WTC11 (cell line): ENCODE measurements at regions not wholly inside any gene's neighbourhood (a gene's known extent, or its start where the extent isn't known, plus 50 kb on each side); places are given as distances from the start of the nearest gene placed in this dataset.

Experiments used
- ATAC-seq: fragments of 200-7000 bp; cut with Tn5 transposase; 2 replicates; pipeline ENCODE4 v1.10.0; 2021; ENCODE audit warnings: mild to moderate bottlenecking, moderate library complexity
- CTCF ChIA-PET: fragments of 300-600 bp; sonication (Branson Sonifier 250); formaldehyde crosslinking; loops from one replicate; lab custom pipeline; 2021; ENCODE audit warnings: antibody characterized with exemption; lab: Charles Lee
- POLR2A ChIA-PET: fragments of 350-600 bp; sonication (Branson Sonifier 250); formaldehyde crosslinking; loops from one replicate; lab custom pipeline; 2021; ENCODE audit warnings: antibody characterized with exemption; lab: Charles Lee
- DNase-seq: peaks from one replicate; pipeline ENCODE4 v3.0.0; 2021; ENCODE audit warnings: low spot score
- H3K27ac Mint-ChIP-seq: 2 replicates; pipeline ENCODE4 v1.8.0; 2021; ENCODE audit warnings: mixed read lengths
- H3K27me3 Mint-ChIP-seq: 2 replicates; pipeline ENCODE4 v1.8.0; 2021; ENCODE audit warnings: low read depth, mild to moderate bottlenecking, moderate library complexity, mixed read lengths
- H3K36me3 Mint-ChIP-seq: 2 replicates; pipeline ENCODE4 v1.8.0; 2021; ENCODE audit warnings: mixed read lengths
- H3K4me1 Mint-ChIP-seq: 2 replicates; pipeline ENCODE4 v1.8.0; 2022; ENCODE audit warnings: mixed read lengths
- H3K4me3 Mint-ChIP-seq: 2 replicates; pipeline ENCODE4 v1.8.0; 2021; ENCODE audit warnings: mild to moderate bottlenecking, moderate library complexity, mixed read lengths
- H3K9me3 Mint-ChIP-seq: 2 replicates; pipeline ENCODE4 v1.8.0; 2021; ENCODE audit warnings: mixed read lengths
- ATF1 ChIP-seq: sonication (generic); formaldehyde crosslinking; IDR thresholded peaks from 2 replicates; pipeline ENCODE4 v1.8.1; 2023; ENCODE audit warnings: mild to moderate bottlenecking, moderate library complexity, missing genetic modification reagents
- CBFB ChIP-seq: sonication (generic); formaldehyde crosslinking; IDR thresholded peaks from 2 replicates; pipeline ENCODE4 v1.8.1; 2022; ENCODE audit warnings: mild to moderate bottlenecking, low read depth, missing genetic modification reagents
- ESRRA ChIP-seq: sonication (generic); formaldehyde crosslinking; IDR thresholded peaks from 2 replicates; pipeline ENCODE4 v1.8.1; 2022; ENCODE audit warnings: mild to moderate bottlenecking, missing genetic modification reagents, borderline replicate concordance
- FOXP1 ChIP-seq: sonication (generic); formaldehyde crosslinking; IDR thresholded peaks from 2 replicates; pipeline ENCODE4 v1.8.0; 2022; ENCODE audit warnings: missing genetic modification reagents, mild to moderate bottlenecking, moderate library complexity, borderline replicate concordance
- GABPB1 ChIP-seq: sonication (generic); formaldehyde crosslinking; IDR thresholded peaks from 2 replicates; pipeline ENCODE4 v1.8.1; 2023; ENCODE audit warnings: mild to moderate bottlenecking, missing genetic modification reagents
- MYBL2 ChIP-seq: sonication (generic); formaldehyde crosslinking; IDR thresholded peaks from 2 replicates; pipeline ENCODE4 v1.8.1; 2023; ENCODE audit warnings: mild to moderate bottlenecking, moderate library complexity, missing genetic modification reagents
- NFYB ChIP-seq: sonication (generic); formaldehyde crosslinking; conservative IDR thresholded peaks from 2 replicates; pipeline ENCODE4 v1.8.0; 2022; ENCODE audit warnings: low read depth, missing genetic modification reagents
- OVOL2 ChIP-seq: fragments of 250-450 bp; sonication (Bioruptor Pico); IDR thresholded peaks from 2 replicates; pipeline ENCODE4 v1.9.0; 2021; ENCODE audit warnings: mild to moderate bottlenecking, borderline replicate concordance
- SP1 ChIP-seq: sonication (generic); formaldehyde crosslinking; conservative IDR thresholded peaks from 2 replicates; pipeline ENCODE4 v1.8.1; 2022; ENCODE audit warnings: missing genetic modification reagents
- TEAD1 ChIP-seq: sonication (generic); formaldehyde crosslinking; IDR thresholded peaks from 2 replicates; pipeline ENCODE4 v1.8.0; 2022; ENCODE audit warnings: mild to moderate bottlenecking, missing genetic modification reagents
- TF ChIP-seq, protein P1 (sequence below): sonication (generic); formaldehyde crosslinking; IDR thresholded peaks from 2 replicates; pipeline ENCODE4 v1.8.0; 2022; ENCODE audit warnings: mild to moderate bottlenecking, missing genetic modification reagents
- TF ChIP-seq, protein P2 (sequence below): sonication (generic); formaldehyde crosslinking; IDR thresholded peaks from 2 replicates; pipeline ENCODE4 v1.8.1; 2022; ENCODE audit warnings: low read depth, missing genetic modification reagents, borderline replicate concordance
- TF ChIP-seq, protein P3 (sequence below): fragments of 250-450 bp; sonication (Bioruptor Pico); conservative IDR thresholded peaks from 2 replicates; pipeline ENCODE4 v1.9.0; 2021; ENCODE audit warnings: mild to moderate bottlenecking
- TF ChIP-seq, protein P4 (sequence below): sonication (generic); formaldehyde crosslinking; IDR thresholded peaks from 2 replicates; pipeline ENCODE4 v1.8.1; 2023; ENCODE audit warnings: mild to moderate bottlenecking, missing genetic modification reagents, borderline replicate concordance
- TF ChIP-seq, protein P5 (sequence below): fragments of 200-600 bp; IDR thresholded peaks from 2 replicates; pipeline ENCODE4 v1.8.0; 2022; ENCODE audit warnings: antibody characterized with exemption
- TF ChIP-seq, protein P6 (sequence below): sonication (generic); formaldehyde crosslinking; IDR thresholded peaks from 2 replicates; pipeline ENCODE4 v1.8.0; 2023; ENCODE audit warnings: mild to moderate bottlenecking, missing genetic modification reagents
- TF ChIP-seq, protein P7 (sequence below): fragments of 250-450 bp; sonication (Bioruptor Pico); IDR thresholded peaks from 2 replicates; pipeline ENCODE4 v1.9.0; 2021; ENCODE audit warnings: mild to moderate bottlenecking, borderline replicate concordance

DNA sequence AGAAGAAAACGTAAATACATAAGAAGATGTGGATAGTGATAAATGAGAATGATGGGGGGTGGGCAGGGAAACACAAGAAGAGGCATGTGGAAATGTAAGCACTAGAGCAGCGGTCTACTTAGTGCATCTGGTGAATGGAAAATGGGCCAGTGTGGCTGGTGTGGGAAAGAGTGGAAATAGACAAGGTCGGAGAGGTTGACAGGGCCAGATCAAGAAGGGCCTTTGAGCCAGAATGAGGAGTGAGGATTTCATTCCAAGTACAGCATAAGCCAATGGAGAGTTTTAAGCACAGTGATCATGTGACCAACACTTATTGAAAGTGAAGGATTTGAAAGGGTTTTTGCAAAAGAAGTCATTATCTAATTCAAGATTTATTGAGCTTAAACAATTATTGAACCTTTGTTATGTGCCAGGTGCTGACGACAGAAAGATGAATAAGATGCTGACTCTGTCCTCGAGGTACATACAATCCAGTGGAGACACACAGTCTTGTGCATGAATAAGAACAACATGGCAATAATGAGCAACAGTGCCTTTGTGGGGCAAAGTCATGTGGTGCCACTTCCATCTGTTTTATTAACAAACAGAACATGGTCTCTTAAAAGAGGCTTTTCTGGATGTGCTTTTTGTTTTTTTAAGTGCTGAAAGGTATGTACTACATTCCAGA, 124.1 kb downstream of the MFSD1 start:
- Mint-ChIP-seq H3K9me3 (no peaks in the 10 kb centered on the region), H3K4me1 (no peaks in the 10 kb centered on the region), H3K27me3 (no peaks in the 10 kb centered on the region; the same call in 1 of the 2 replicates), H3K36me3 (no peaks in the 10 kb centered on the region), H3K4me3 (no peak overlapping the region), H3K27ac (no peak overlapping the region)
- DNase-seq (no peak), ATAC-seq (no peak)
- CTCF ChIA-PET, result no interaction called here
- TF ChIP-seq, protein P1, sequence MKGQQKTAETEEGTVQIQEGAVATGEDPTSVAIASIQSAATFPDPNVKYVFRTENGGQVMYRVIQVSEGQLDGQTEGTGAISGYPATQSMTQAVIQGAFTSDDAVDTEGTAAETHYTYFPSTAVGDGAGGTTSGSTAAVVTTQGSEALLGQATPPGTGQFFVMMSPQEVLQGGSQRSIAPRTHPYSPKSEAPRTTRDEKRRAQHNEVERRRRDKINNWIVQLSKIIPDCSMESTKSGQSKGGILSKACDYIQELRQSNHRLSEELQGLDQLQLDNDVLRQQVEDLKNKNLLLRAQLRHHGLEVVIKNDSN (CRISPR knock-in tag), result no peak
- TF ChIP-seq, protein P2, sequence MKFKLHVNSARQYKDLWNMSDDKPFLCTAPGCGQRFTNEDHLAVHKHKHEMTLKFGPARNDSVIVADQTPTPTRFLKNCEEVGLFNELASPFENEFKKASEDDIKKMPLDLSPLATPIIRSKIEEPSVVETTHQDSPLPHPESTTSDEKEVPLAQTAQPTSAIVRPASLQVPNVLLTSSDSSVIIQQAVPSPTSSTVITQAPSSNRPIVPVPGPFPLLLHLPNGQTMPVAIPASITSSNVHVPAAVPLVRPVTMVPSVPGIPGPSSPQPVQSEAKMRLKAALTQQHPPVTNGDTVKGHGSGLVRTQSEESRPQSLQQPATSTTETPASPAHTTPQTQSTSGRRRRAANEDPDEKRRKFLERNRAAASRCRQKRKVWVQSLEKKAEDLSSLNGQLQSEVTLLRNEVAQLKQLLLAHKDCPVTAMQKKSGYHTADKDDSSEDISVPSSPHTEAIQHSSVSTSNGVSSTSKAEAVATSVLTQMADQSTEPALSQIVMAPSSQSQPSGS (CRISPR knock-in tag), result no peak
- no peak for TF ChIP-seq ATF1
- TF ChIP-seq, protein P3, sequence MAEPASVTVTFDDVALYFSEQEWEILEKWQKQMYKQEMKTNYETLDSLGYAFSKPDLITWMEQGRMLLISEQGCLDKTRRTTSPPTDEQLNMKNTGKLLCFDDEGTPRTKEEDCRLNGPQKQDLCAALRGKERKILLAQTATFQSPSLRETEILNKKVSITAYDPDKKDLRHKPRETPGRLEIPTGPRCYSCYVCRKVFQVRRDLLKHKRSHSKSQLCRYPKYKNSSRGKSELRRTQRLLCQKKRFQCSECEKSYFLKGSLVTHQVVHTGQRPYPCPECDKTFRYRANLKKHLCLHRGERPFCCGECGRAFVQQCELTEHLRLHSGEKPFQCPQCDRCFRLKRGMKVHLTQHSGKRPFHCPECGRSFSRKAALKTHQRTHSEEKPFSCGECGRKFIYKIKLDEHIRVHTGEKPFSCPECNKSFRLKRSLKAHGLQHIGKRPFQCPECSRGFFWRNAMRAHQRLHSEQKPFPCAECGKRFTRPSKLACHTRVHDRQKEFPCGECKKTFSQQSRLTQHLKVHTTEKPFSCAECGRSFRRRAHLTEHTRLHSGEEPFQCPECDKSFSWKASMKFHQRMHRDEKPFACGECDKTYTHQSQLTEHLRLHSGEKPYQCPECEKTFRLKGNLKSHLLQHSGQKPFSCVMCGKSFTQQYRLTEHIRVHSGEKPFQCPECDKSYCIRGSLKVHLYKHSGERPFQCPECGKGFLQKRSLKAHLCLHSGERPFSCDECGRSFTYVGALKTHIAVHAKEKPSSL (CRISPR knock-in tag), result no peak
- POLR2A ChIA-PET, result no interaction called here

DNA sequence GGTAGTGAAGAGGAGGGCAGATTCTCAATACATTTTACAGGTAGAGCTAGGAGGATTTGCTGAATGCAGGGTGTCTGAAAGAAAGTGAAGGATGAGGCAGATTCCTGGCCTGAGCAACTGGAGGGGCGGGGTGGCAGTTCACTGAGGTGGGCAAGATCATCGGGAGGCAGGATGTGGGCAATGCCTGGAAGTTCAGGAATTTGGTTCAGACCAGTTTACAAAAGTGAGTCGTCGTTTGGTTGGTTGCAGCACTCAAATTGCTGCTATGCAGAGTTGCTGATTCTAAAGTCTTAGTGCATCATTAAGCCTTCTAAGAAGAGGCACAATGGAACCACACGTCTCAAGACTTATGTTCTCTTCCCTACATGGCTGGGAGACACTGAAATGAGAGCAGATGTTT, 134.0 kb downstream of the MFSD1 start:
- no peak overlapping the region for H3K27ac Mint-ChIP-seq
- peaks cover 23% of the 10 kb centered on the region for H3K9me3 Mint-ChIP-seq
- no peaks in the 10 kb centered on the region; the same call in 1 of the 2 replicates for H3K36me3 Mint-ChIP-seq
- H3K4me1 Mint-ChIP-seq, result peaks cover 22% of the 10 kb centered on the region
- no peak overlapping the region for H3K4me3 Mint-ChIP-seq
- ChIA-PET POLR2A (no interaction called here), CTCF (no interaction called here)
- DNase-seq (no peak), ATAC-seq (no peak; the same call in 1 of the 2 replicates)
- no peaks in the 10 kb centered on the region for H3K27me3 Mint-ChIP-seq
- no peak for TF ChIP-seq OVOL2 (CRISPR knock-in tag)
- TF ChIP-seq, protein P4, sequence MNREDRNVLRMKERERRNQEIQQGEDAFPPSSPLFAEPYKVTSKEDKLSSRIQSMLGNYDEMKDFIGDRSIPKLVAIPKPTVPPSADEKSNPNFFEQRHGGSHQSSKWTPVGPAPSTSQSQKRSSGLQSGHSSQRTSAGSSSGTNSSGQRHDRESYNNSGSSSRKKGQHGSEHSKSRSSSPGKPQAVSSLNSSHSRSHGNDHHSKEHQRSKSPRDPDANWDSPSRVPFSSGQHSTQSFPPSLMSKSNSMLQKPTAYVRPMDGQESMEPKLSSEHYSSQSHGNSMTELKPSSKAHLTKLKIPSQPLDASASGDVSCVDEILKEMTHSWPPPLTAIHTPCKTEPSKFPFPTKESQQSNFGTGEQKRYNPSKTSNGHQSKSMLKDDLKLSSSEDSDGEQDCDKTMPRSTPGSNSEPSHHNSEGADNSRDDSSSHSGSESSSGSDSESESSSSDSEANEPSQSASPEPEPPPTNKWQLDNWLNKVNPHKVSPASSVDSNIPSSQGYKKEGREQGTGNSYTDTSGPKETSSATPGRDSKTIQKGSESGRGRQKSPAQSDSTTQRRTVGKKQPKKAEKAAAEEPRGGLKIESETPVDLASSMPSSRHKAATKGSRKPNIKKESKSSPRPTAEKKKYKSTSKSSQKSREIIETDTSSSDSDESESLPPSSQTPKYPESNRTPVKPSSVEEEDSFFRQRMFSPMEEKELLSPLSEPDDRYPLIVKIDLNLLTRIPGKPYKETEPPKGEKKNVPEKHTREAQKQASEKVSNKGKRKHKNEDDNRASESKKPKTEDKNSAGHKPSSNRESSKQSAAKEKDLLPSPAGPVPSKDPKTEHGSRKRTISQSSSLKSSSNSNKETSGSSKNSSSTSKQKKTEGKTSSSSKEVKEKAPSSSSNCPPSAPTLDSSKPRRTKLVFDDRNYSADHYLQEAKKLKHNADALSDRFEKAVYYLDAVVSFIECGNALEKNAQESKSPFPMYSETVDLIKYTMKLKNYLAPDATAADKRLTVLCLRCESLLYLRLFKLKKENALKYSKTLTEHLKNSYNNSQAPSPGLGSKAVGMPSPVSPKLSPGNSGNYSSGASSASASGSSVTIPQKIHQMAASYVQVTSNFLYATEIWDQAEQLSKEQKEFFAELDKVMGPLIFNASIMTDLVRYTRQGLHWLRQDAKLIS (CRISPR knock-in tag), result no peak
- TF ChIP-seq, protein P5, sequence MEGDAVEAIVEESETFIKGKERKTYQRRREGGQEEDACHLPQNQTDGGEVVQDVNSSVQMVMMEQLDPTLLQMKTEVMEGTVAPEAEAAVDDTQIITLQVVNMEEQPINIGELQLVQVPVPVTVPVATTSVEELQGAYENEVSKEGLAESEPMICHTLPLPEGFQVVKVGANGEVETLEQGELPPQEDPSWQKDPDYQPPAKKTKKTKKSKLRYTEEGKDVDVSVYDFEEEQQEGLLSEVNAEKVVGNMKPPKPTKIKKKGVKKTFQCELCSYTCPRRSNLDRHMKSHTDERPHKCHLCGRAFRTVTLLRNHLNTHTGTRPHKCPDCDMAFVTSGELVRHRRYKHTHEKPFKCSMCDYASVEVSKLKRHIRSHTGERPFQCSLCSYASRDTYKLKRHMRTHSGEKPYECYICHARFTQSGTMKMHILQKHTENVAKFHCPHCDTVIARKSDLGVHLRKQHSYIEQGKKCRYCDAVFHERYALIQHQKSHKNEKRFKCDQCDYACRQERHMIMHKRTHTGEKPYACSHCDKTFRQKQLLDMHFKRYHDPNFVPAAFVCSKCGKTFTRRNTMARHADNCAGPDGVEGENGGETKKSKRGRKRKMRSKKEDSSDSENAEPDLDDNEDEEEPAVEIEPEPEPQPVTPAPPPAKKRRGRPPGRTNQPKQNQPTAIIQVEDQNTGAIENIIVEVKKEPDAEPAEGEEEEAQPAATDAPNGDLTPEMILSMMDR, result no peak
- TF ChIP-seq ESRRA, result no peak
- TF ChIP-seq CBFB, result no peak
- TF ChIP-seq, protein P6, sequence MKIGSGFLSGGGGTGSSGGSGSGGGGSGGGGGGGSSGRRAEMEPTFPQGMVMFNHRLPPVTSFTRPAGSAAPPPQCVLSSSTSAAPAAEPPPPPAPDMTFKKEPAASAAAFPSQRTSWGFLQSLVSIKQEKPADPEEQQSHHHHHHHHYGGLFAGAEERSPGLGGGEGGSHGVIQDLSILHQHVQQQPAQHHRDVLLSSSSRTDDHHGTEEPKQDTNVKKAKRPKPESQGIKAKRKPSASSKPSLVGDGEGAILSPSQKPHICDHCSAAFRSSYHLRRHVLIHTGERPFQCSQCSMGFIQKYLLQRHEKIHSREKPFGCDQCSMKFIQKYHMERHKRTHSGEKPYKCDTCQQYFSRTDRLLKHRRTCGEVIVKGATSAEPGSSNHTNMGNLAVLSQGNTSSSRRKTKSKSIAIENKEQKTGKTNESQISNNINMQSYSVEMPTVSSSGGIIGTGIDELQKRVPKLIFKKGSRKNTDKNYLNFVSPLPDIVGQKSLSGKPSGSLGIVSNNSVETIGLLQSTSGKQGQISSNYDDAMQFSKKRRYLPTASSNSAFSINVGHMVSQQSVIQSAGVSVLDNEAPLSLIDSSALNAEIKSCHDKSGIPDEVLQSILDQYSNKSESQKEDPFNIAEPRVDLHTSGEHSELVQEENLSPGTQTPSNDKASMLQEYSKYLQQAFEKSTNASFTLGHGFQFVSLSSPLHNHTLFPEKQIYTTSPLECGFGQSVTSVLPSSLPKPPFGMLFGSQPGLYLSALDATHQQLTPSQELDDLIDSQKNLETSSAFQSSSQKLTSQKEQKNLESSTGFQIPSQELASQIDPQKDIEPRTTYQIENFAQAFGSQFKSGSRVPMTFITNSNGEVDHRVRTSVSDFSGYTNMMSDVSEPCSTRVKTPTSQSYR (CRISPR knock-in tag), result no peak
- TF ChIP-seq MYBL2 (CRISPR knock-in tag), result no peak
- no peak for TF ChIP-seq FOXP1 (CRISPR knock-in tag)
- no peak for TF ChIP-seq SP1 (CRISPR knock-in tag)
- TF ChIP-seq NFYB (CRISPR knock-in tag), result no peak
- TF ChIP-seq GABPB1 (CRISPR knock-in tag), result no peak
- TF ChIP-seq TEAD1 (CRISPR knock-in tag), result no peak
- TF ChIP-seq, protein P7, sequence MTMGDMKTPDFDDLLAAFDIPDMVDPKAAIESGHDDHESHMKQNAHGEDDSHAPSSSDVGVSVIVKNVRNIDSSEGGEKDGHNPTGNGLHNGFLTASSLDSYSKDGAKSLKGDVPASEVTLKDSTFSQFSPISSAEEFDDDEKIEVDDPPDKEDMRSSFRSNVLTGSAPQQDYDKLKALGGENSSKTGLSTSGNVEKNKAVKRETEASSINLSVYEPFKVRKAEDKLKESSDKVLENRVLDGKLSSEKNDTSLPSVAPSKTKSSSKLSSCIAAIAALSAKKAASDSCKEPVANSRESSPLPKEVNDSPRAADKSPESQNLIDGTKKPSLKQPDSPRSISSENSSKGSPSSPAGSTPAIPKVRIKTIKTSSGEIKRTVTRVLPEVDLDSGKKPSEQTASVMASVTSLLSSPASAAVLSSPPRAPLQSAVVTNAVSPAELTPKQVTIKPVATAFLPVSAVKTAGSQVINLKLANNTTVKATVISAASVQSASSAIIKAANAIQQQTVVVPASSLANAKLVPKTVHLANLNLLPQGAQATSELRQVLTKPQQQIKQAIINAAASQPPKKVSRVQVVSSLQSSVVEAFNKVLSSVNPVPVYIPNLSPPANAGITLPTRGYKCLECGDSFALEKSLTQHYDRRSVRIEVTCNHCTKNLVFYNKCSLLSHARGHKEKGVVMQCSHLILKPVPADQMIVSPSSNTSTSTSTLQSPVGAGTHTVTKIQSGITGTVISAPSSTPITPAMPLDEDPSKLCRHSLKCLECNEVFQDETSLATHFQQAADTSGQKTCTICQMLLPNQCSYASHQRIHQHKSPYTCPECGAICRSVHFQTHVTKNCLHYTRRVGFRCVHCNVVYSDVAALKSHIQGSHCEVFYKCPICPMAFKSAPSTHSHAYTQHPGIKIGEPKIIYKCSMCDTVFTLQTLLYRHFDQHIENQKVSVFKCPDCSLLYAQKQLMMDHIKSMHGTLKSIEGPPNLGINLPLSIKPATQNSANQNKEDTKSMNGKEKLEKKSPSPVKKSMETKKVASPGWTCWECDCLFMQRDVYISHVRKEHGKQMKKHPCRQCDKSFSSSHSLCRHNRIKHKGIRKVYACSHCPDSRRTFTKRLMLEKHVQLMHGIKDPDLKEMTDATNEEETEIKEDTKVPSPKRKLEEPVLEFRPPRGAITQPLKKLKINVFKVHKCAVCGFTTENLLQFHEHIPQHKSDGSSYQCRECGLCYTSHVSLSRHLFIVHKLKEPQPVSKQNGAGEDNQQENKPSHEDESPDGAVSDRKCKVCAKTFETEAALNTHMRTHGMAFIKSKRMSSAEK (CRISPR knock-in tag), result no peak
